Fibroblast of pulmonary artery (primary cell): ENCODE measurements at regions not wholly inside any gene's neighbourhood (a gene's known extent, or its start where the extent isn't known, plus 50 kb on each side); places are given as distances from the start of the nearest gene placed in this dataset.

Source experiments
- DNase-seq: peaks from one replicate; pipeline ENCODE4 v3.0.0-alpha.2; 2010; ENCODE audit warnings: low read depth
- H3K4me3 ChIP-seq: replicated peaks from 2 replicates; pipeline ENCODE4 v1.5.1; 2011; ENCODE audit warnings: low read depth, mild to moderate bottlenecking, control low read depth, low read length, moderate library complexity
- CTCF ChIP-seq: IDR thresholded peaks from 2 replicates; pipeline ENCODE4 v1.5.1; 2011; ENCODE audit warnings: mild to moderate bottlenecking, control low read depth, low read length, inconsistent platforms; ENCODE audit errors: missing control alignments

GRCh38 chr17:72492494-72492893 is 371.7 kb downstream of the SOX9 start:
- TF ChIP-seq CTCF = no peak
- H3K4me3 ChIP-seq = no peak overlapping the region
- DNase-seq = no peak

DNA sequence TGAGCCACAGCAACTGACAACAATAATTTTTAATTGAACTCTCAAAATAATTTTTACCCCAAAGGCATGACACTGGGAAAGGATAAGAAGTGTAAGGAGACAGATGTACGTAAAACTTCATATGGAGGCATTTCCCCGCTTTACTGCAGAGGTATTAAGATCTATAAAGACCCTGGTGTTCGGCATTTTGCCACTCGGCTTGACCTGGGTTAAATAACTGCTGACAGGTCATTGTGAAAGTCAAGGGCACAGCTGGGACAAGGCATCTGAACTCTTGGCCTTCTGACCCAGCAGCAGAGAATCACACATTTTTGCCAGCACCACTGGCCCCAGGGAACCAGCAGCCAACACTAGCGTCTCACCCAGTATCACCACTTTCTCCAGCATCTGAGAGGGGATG is 372.1 kb downstream of the SOX9 start:
- DNase-seq = no peak
- H3K4me3 ChIP-seq = no peak overlapping the region
- TF ChIP-seq CTCF = no peak

GRCh38 chr17:72494566-72494965 is 373.7 kb downstream of the SOX9 start:
- no peak for DNase-seq
- H3K4me3 ChIP-seq = no peak overlapping the region
- TF ChIP-seq CTCF = no peak

DNA sequence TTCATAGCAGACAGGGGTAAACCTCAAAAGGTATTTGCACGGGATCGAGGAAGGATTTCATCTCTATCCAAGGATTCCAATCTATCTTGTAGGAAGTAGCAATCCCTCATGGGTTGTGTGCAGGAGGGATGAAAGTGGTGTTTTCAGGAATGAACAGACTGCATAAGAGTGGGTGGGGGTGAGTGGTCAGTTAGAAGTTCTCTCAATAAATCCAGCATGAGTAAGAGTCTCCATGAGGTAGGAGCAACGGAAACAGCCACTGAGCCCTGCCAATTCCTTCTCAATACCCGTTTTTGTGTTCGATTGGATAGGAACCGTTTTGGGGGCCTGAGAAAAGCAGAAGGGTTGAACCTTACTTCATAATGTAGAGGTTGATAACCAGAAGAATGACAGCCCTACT is 375.6 kb downstream of the SOX9 start:
- TF ChIP-seq CTCF = no peak
- H3K4me3 ChIP-seq = no peak overlapping the region
- DNase-seq = no peak

DNA sequence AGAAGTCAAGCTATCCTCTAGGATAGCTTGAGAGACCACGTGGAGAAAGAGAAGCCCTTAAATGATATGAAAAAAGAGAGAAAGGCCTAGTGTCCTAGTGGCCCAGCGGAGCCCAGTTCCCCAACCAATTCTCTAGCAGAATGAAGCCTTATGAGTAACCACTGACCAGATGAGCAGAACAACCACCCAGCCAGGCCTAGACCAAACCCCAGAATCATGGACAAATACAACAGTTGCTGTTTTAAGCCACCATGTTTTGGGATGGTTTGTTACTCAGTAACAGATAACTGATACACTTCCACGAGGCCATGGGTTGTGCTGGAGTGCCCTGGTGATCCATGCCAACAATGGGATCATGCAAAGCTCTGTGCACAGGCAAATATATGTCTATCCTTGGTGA is 377.1 kb downstream of the SOX9 start:
- DNase-seq = no peak
- H3K4me3 ChIP-seq = no peak overlapping the region
- no peak for TF ChIP-seq CTCF

GRCh38 chr17:72498364-72499210 is 377.8 kb downstream of the SOX9 start:
- no peak for TF ChIP-seq CTCF
- no peak overlapping the region for H3K4me3 ChIP-seq
- no peak for DNase-seq
